B cell (primary cell): ENCODE measurements at regions not wholly inside any gene's neighbourhood (a gene's known extent, or its start where the extent isn't known, plus 50 kb on each side); places are given as distances from the start of the nearest gene placed in this dataset.

Experiments
- EZH2 ChIP-seq: IDR thresholded peaks from 2 replicates; pipeline ENCODE4 v1.6.1; 2012; ENCODE audit warnings: borderline replicate concordance, low read depth, mild to moderate bottlenecking, moderate library complexity, low read length; ENCODE audit not compliant: insufficient read depth, poor library complexity, severe bottlenecking
- TF ChIP-seq, protein P1 (sequence below): fragments of 200-600 bp; IDR thresholded peaks from one replicate; pipeline ENCODE4 v1.8.0; 2022; ENCODE audit warnings: antibody characterized with exemption, mild to moderate bottlenecking

GRCh38 chr2:116042530-116042929, 1600.1 kb downstream of the DPP10 start:
- TF ChIP-seq, protein P1, sequence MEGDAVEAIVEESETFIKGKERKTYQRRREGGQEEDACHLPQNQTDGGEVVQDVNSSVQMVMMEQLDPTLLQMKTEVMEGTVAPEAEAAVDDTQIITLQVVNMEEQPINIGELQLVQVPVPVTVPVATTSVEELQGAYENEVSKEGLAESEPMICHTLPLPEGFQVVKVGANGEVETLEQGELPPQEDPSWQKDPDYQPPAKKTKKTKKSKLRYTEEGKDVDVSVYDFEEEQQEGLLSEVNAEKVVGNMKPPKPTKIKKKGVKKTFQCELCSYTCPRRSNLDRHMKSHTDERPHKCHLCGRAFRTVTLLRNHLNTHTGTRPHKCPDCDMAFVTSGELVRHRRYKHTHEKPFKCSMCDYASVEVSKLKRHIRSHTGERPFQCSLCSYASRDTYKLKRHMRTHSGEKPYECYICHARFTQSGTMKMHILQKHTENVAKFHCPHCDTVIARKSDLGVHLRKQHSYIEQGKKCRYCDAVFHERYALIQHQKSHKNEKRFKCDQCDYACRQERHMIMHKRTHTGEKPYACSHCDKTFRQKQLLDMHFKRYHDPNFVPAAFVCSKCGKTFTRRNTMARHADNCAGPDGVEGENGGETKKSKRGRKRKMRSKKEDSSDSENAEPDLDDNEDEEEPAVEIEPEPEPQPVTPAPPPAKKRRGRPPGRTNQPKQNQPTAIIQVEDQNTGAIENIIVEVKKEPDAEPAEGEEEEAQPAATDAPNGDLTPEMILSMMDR, result no peak
- TF ChIP-seq EZH2, result no peak
